Immature natural killer cell (primary cell): ENCODE measurements at regions not wholly inside any gene's neighbourhood (a gene's known extent, or its start where the extent isn't known, plus 50 kb on each side); places are given as distances from the start of the nearest gene placed in this dataset.
"Not testable (repeated sequence)": the region's sequence is repeated elsewhere in the genome, so short reads cannot be mapped to it uniquely, and the experiment has no call there.

Experiments used
- DNase-seq, 3 donors: peaks; one replicate each; pipeline ENCODE4 v3.0.0; 2022; ENCODE audit warnings: mixed read lengths in 1 of 3
- H3K27ac Mint-ChIP-seq, 6 donors: one replicate each; pipeline ENCODE4 v1.8.0; 2020; ENCODE audit warnings: mixed read lengths in 6 of 6, mild to moderate bottlenecking in 5 of 6, inconsistent platforms in 4 of 6, moderate library complexity in 3 of 6
- H3K27me3 Mint-ChIP-seq, 3 donors: one replicate each; pipeline ENCODE4 v1.8.0; 2020 to 2021; ENCODE audit warnings: low read depth in 3 of 3, mild to moderate bottlenecking in 3 of 3, mixed read lengths in 3 of 3, moderate library complexity in 3 of 3, inconsistent platforms in 1 of 3
- H3K36me3 Mint-ChIP-seq, 3 donors: one replicate each; pipeline ENCODE4 v1.8.0; 2020; ENCODE audit warnings: mixed read lengths in 3 of 3, inconsistent platforms in 2 of 3, mild to moderate bottlenecking in 2 of 3
- H3K4me1 Mint-ChIP-seq, 2 donors: one replicate each; pipeline ENCODE4 v1.8.0; 2020; ENCODE audit warnings: inconsistent platforms in 2 of 2, mild to moderate bottlenecking in 2 of 2, mixed read lengths in 2 of 2, moderate library complexity in 1 of 2
- H3K4me3 Mint-ChIP-seq, 5 donors: one replicate each; pipeline ENCODE4 v1.8.0; 2020; ENCODE audit warnings: mild to moderate bottlenecking in 5 of 5, mixed read lengths in 5 of 5, inconsistent platforms in 3 of 5, moderate library complexity in 3 of 5
- H3K9me3 Mint-ChIP-seq, 6 donors: one replicate each; pipeline ENCODE4 v1.8.0; 2020; ENCODE audit warnings: mild to moderate bottlenecking in 6 of 6, mixed read lengths in 6 of 6, inconsistent platforms in 4 of 6, moderate library complexity in 3 of 6

GRCh38 chr5:145680169-145680568, 155.0 kb downstream of the PRELID2 start:
- Mint-ChIP-seq H3K36me3 (no peaks in the 10 kb centered on the region), H3K4me1 (no peaks in the 10 kb centered on the region), H3K4me3 (no peak overlapping the region), H3K27ac (no peak overlapping the region), H3K9me3 (peaks cover 0 to 2% (median 0%) of the 10 kb centered on the region in 6 donors), H3K27me3 (peaks cover 0 to 2% (median 2%) of the 10 kb centered on the region in 3 donors)
- no peak for DNase-seq

GRCh38 chr5:145678255-145678654, 156.9 kb downstream of the PRELID2 start:
- Mint-ChIP-seq H3K4me3 (no peak overlapping the region), H3K27me3 (peaks cover 0 to 2% (median 2%) of the 10 kb centered on the region in 3 donors), H3K9me3 (peaks cover 0 to 2% (median 0%) of the 10 kb centered on the region in 6 donors), H3K27ac (no peak overlapping the region), H3K4me1 (no peaks in the 10 kb centered on the region), H3K36me3 (no peaks in the 10 kb centered on the region)
- no peak for DNase-seq

GRCh38 chr5:145673786-145674185, 161.4 kb downstream of the PRELID2 start:
- Mint-ChIP-seq H3K4me3 (no peak overlapping the region), H3K9me3 (peaks cover 0 to 5% (median 0%) of the 10 kb centered on the region in 6 donors), H3K36me3 (no peaks in the 10 kb centered on the region), H3K27ac (no peak overlapping the region), H3K4me1 (no peaks in the 10 kb centered on the region), H3K27me3 (peaks cover 0 to 4% (median 2%) of the 10 kb centered on the region in 3 donors)
- DNase-seq: no peak

- H3K9me3 Mint-ChIP-seq: peaks cover 0 to 5% (median under 1%) of the 10 kb centered on the region in 6 donors
- H3K4me1 Mint-ChIP-seq: no peaks in the 10 kb centered on the region
- peaks cover 0 to 4% (median 3%) of the 10 kb centered on the region in 3 donors for H3K27me3 Mint-ChIP-seq
- no peak for DNase-seq
- H3K27ac Mint-ChIP-seq: no peak overlapping the region
- H3K36me3 Mint-ChIP-seq: no peaks in the 10 kb centered on the region
- no peak overlapping the region for H3K4me3 Mint-ChIP-seq
Observed at GRCh38 chr5:145668714-145669113, 166.4 kb downstream of the PRELID2 start.

GRCh38 chr5:145667742-145668141, 167.4 kb downstream of the PRELID2 start:
- Mint-ChIP-seq H3K27ac (no peak overlapping the region), H3K4me3 (no peak overlapping the region), H3K9me3 (peaks cover 0 to 5% (median under 1%) of the 10 kb centered on the region in 6 donors), H3K36me3 (no peaks in the 10 kb centered on the region), H3K27me3 (peaks cover 0 to 4% (median 3%) of the 10 kb centered on the region in 3 donors), H3K4me1 (no peaks in the 10 kb centered on the region)
- DNase-seq: no peak

- Mint-ChIP-seq H3K4me1 (no peaks in the 10 kb centered on the region), H3K27me3 (peaks cover 0 to 2% (median 1%) of the 10 kb centered on the region in 3 donors), H3K9me3 (peaks cover 0 to 5% (median under 1%) of the 10 kb centered on the region in 6 donors), H3K4me3 (no peak overlapping the region), H3K27ac (no peak overlapping the region), H3K36me3 (no peaks in the 10 kb centered on the region)
- no peak for DNase-seq
Observed at GRCh38 chr5:145666591-145666990, 168.6 kb downstream of the PRELID2 start.

GRCh38 chr5:145661737-145662485, 173.2 kb downstream of the PRELID2 start:
- no peak overlapping the region for H3K4me3 Mint-ChIP-seq
- H3K27ac Mint-ChIP-seq: no peak overlapping the region
- H3K36me3 Mint-ChIP-seq: no peaks in the 10 kb centered on the region
- no peaks in the 10 kb centered on the region for H3K4me1 Mint-ChIP-seq
- peaks cover 0 to 7% (median 1%) of the 10 kb centered on the region in 6 donors for H3K9me3 Mint-ChIP-seq
- peaks cover 0 to 2% (median 1%) of the 10 kb centered on the region in 3 donors for H3K27me3 Mint-ChIP-seq
- DNase-seq: no peak

- Mint-ChIP-seq H3K9me3 (peaks cover 0 to 8% (median 4%) of the 10 kb centered on the region in 6 donors), H3K4me3 (no peak overlapping the region), H3K4me1 (no peaks in the 10 kb centered on the region), H3K27me3 (peaks cover 0 to 1% (median 0%) of the 10 kb centered on the region in 3 donors), H3K27ac (no peak overlapping the region), H3K36me3 (no peaks in the 10 kb centered on the region)
- no peak for DNase-seq
Observed at GRCh38 chr5:145660897-145661640, 174.1 kb downstream of the PRELID2 start.

GRCh38 chr5:145658435-145658834, 176.7 kb downstream of the PRELID2 start:
- Mint-ChIP-seq H3K4me1 (no peaks in the 10 kb centered on the region), H3K27ac (no peak overlapping the region)

GRCh38 chr5:145652700-145653099, 182.4 kb downstream of the PRELID2 start:
- H3K4me3 Mint-ChIP-seq, H3K27me3 Mint-ChIP-seq, H3K27ac Mint-ChIP-seq, H3K36me3 Mint-ChIP-seq, DNase-seq, H3K4me1 Mint-ChIP-seq: not testable (repeated sequence)
- H3K9me3 Mint-ChIP-seq: peaks cover 16 to 40% (median 28%) of the 10 kb centered on the region in 6 donors

More at GRCh38 chr5:145658435-145658834, 176.7 kb downstream of the PRELID2 start:
- no peak for DNase-seq
- Mint-ChIP-seq H3K27me3 (no peaks in the 10 kb centered on the region), H3K9me3 (peaks cover 5 to 24% (median 13%) of the 10 kb centered on the region in 6 donors), H3K4me3 (no peak overlapping the region), H3K36me3 (no peaks in the 10 kb centered on the region)

- H3K36me3 Mint-ChIP-seq, H3K4me3 Mint-ChIP-seq, H3K27ac Mint-ChIP-seq, H3K27me3 Mint-ChIP-seq, H3K4me1 Mint-ChIP-seq, DNase-seq: not testable (repeated sequence)
- H3K9me3 Mint-ChIP-seq: peaks cover 13 to 42% (median 21%) of the 10 kb centered on the region in 6 donors
Observed at GRCh38 chr5:145647137-145647536, 188.0 kb downstream of the PRELID2 start.

GRCh38 chr5:145643214-145643613, 191.9 kb downstream of the PRELID2 start:
- not testable (repeated sequence) for H3K4me3 Mint-ChIP-seq, H3K36me3 Mint-ChIP-seq, H3K27me3 Mint-ChIP-seq, H3K4me1 Mint-ChIP-seq, H3K27ac Mint-ChIP-seq, DNase-seq
- peaks cover 4 to 44% (median 14%) of the 10 kb centered on the region in 6 donors for H3K9me3 Mint-ChIP-seq

- peaks cover 0 to 22% (median 6%) of the 10 kb centered on the region in 6 donors for H3K9me3 Mint-ChIP-seq
- H3K4me3 Mint-ChIP-seq: no peak overlapping the region
- peaks cover 0 to 3% (median 0%) of the 10 kb centered on the region in 3 donors for H3K27me3 Mint-ChIP-seq
- no peaks in the 10 kb centered on the region for H3K36me3 Mint-ChIP-seq
- H3K27ac Mint-ChIP-seq: no peak overlapping the region
- DNase-seq: no peak
- no peaks in the 10 kb centered on the region for H3K4me1 Mint-ChIP-seq
Observed at GRCh38 chr5:145637396-145637795, 197.7 kb downstream of the PRELID2 start.

- Mint-ChIP-seq H3K27me3 (peaks cover 0 to 3% (median 0%) of the 10 kb centered on the region in 3 donors), H3K4me1 (no peaks in the 10 kb centered on the region), H3K9me3 (peaks cover 0 to 22% (median 6%) of the 10 kb centered on the region in 6 donors), H3K36me3 (no peaks in the 10 kb centered on the region), H3K4me3 (no peak overlapping the region), H3K27ac (no peak overlapping the region)
- no peak for DNase-seq
Observed at GRCh38 chr5:145636371-145636770, 198.8 kb downstream of the PRELID2 start.
